ENCODE measurements at regions not wholly inside any gene's neighbourhood (a gene's known extent, or its start where the extent isn't known, plus 50 kb on each side); places are given as distances from the start of the nearest gene placed in this dataset.

DNA sequence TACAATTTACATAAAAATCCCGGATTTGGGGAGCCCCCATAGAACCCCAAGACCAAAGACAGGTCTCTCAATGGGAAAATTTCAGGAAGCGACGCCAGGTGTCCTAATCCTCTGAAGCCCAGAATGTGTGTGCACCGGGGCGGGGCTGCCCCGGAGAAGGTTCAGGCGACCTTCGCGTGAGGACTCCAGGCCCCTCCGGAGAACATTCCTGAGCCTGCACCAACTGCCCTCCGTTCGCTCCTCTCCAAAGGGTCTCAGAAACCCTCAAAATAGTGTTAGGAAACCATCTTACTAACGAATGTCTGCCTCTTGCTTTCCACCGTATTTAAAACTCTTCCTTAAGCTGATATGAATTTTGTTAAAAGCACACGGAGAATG lies 78.5 kb upstream of the INSIG1 start:
- TF ChIP-seq EZH2 (IDR thresholded peaks at IDR 0.05) = no peak
- TF ChIP-seq POLR2AphosphoS5 (IDR thresholded peaks at IDR 0.05; ENCODE audit: borderline replicate concordance, low read depth, low read length) = no peak

All from SK-N-MC (cell line).